HepG2 (cell line): ENCODE measurements at regions not wholly inside any gene's neighbourhood (a gene's known extent, or its start where the extent isn't known, plus 50 kb on each side); places are given as distances from the start of the nearest gene placed in this dataset.
"Not testable (repeated sequence)": the region's sequence is repeated elsewhere in the genome, so short reads cannot be mapped to it uniquely, and the experiment has no call there.

Experiments
- ATAC-seq: fragments of 200-7000 bp; cut with Tn5 transposase; 3 replicates; pipeline ENCODE4 v1.9.1; 2020; ENCODE audit warnings: mild to moderate bottlenecking, moderate library complexity
- BruUV-seq: library from RNA; stranded (reverse); fragments of 400-500 nt; replicated peaks from 2 replicates; lab custom pipeline; 2021; lab: Mats Ljungman, UMichigan
- CTCF ChIA-PET: fragments of 300-600 bp; formaldehyde crosslinking; extraction: SDS; loops from one replicate; lab custom pipeline; 2021; ENCODE audit warnings: low total read pairs, inconsistent platforms, low intra/inter-chr PET ratio; lab: Yijun Ruan, JAX
- POLR2A ChIA-PET: fragments of 350-600 bp; sonication (Branson Sonifier 250); formaldehyde crosslinking; loops from one replicate; lab custom pipeline; 2020; ENCODE audit warnings: antibody characterized with exemption, inconsistent platforms; lab: Yijun Ruan, JAX
- DNase-seq: peaks from one replicate; pipeline ENCODE4 v3.0.0-alpha.2; 2015; ENCODE audit warnings: low spot score
- FAIRE-seq: peaks from 3 replicates; lab custom pipeline; 2011; peaks lifted over from hg19 to GRCh38; lab: Jason Lieb, UNC
- H2AFZ ChIP-seq: one replicate; pipeline ENCODE4 v1.6.1; 2011; ENCODE audit warnings: low read length, inconsistent platforms
- H3K27ac ChIP-seq: fragments of 300-600 bp; 3 replicates; pipeline ENCODE4 v1.8.0; 2011; ENCODE audit warnings: mixed run types, mild to moderate bottlenecking, mixed read lengths, low read length, inconsistent platforms; ENCODE audit not compliant: insufficient read depth; ENCODE audit errors: extremely low read length
- H3K27me3 ChIP-seq, 2 experiments: fragments of 200-600 bp in 1 of 2; 2 replicates in 1 of 2; 3 replicates in 1 of 2; pipeline versions ENCODE4 v1.6.0 to v1.8.0; 2011; ENCODE audit warnings: low read length in 2 of 2, mild to moderate bottlenecking in 2 of 2, moderate library complexity in 2 of 2, inconsistent platforms in 1 of 2; ENCODE audit not compliant: insufficient read depth in 2 of 2, control insufficient read depth in 1 of 2
- H3K36me3 ChIP-seq, 2 experiments: fragments of 200-600 bp in 1 of 2; replicated peaks in 1 of 2; 2 replicates in 1 of 2; 3 replicates in 1 of 2; pipeline versions ENCODE4 v1.5.1 to v1.8.0; 2011; ENCODE audit warnings: low read length in 2 of 2, inconsistent platforms in 1 of 2; ENCODE audit not compliant: insufficient read depth in 2 of 2, control insufficient read depth in 1 of 2
- H3K4me1 ChIP-seq: 2 replicates; pipeline ENCODE4 v1.5.1; 2012; ENCODE audit warnings: low read length, inconsistent platforms; ENCODE audit not compliant: insufficient read depth
- H3K4me2 ChIP-seq: 2 replicates; pipeline ENCODE4 v1.6.0; 2011; ENCODE audit warnings: low read depth, low read length, inconsistent platforms
- H3K4me3 ChIP-seq, 3 experiments: fragments of 200-600 bp in 1 of 3; sonication (generic), shearing (Covaris generic) in 1 of 3; replicated peaks in 1 of 3; 2 replicates each; pipeline ENCODE4 v1.5.1; 2011 to 2016; ENCODE audit warnings: low read length in 3 of 3, inconsistent platforms in 2 of 3, low read depth in 2 of 3, mild to moderate bottlenecking in 2 of 3, control low read depth in 1 of 3, mixed read lengths in 1 of 3; ENCODE audit not compliant: insufficient read depth in 1 of 3
- H3K79me2 ChIP-seq: one replicate; pipeline ENCODE4 v1.6.1; 2011; ENCODE audit warnings: low read length, inconsistent platforms; ENCODE audit not compliant: insufficient read depth
- H3K9ac ChIP-seq: 2 replicates; pipeline ENCODE4 v1.6.0; 2011; ENCODE audit warnings: mild to moderate bottlenecking, low read depth, low read length, inconsistent platforms; ENCODE audit not compliant: insufficient read depth
- H3K9me3 ChIP-seq: 2 replicates; pipeline ENCODE4 v1.5.1; 2012; ENCODE audit warnings: mild to moderate bottlenecking, low read length
- H4K20me1 ChIP-seq: 2 replicates; pipeline ENCODE4 v1.6.0; 2011; ENCODE audit warnings: inconsistent platforms, mild to moderate bottlenecking, low read length, moderate library complexity; ENCODE audit not compliant: insufficient read depth
- HOXA7 ChIP-seq: sonication (generic); formaldehyde crosslinking; IDR thresholded peaks from 2 replicates; pipeline ENCODE4 v1.8.1; 2022; ENCODE audit warnings: mild to moderate bottlenecking, missing genetic modification reagents, moderate library complexity
- NFRKB ChIP-seq: fragments of 450-650 bp; IDR thresholded peaks from 2 replicates; pipeline ENCODE4 v1.6.1; 2017
- PCBP2 ChIP-seq: fragments of 200-400 bp; formaldehyde crosslinking; optimal IDR thresholded peaks from 2 replicates; pipeline ENCODE3; 2018; ENCODE audit warnings: low read length, low read depth; ENCODE audit not compliant: poor library complexity, severe bottlenecking
- TCF12 ChIP-seq, 2 experiments: fragments of 450-650 bp in 1 of 2; sonication (generic) in 1 of 2; formaldehyde crosslinking in 1 of 2; IDR thresholded peaks; 2 replicates each; pipeline versions ENCODE4 v1.6.1 to v1.8.0; 2017 to 2022; ENCODE audit warnings: antibody characterized with exemption in 1 of 2, mild to moderate bottlenecking in 1 of 2, missing genetic modification reagents in 1 of 2, moderate library complexity in 1 of 2
- ZFP90 ChIP-seq: sonication (generic); formaldehyde crosslinking; IDR thresholded peaks from 2 replicates; pipeline ENCODE4 v1.8.0; 2022; ENCODE audit warnings: missing genetic modification reagents, mild to moderate bottlenecking, inconsistent platforms, borderline replicate concordance
- ZNF564 ChIP-seq: sonication (generic); formaldehyde crosslinking; IDR thresholded peaks from 2 replicates; pipeline ENCODE4 v1.8.1; 2023; ENCODE audit warnings: mild to moderate bottlenecking, missing genetic modification reagents
- ZNF891 ChIP-seq: sonication (generic); formaldehyde crosslinking; IDR thresholded peaks from 2 replicates; pipeline ENCODE4 v1.5.0; 2020; ENCODE audit warnings: mild to moderate bottlenecking, missing genetic modification reagents
- WGBS: methylation state at CpG from one replicate; pipeline ENCODE4 v1.1.6; 2017; ENCODE audit warnings: low lambda C conversion rate; 5-methylcytosine and 5-hydroxymethylcytosine counted together
- in situ Hi-C: cut with HindIII; loops from 2 replicates; pipeline ENCODE4 v1.10.0; 2017; ENCODE audit warnings: low pct_unique_long_range_greater_than_20kb; ENCODE audit not compliant: extremely low pct_ligation_motif_present
- intact Hi-C: fragments of 100-400 bp; cut with micrococcal nuclease; formaldehyde crosslinking; loops from one replicate; pipeline ENCODE4 v1.10.0; 2022; ENCODE audit not compliant: unreplicated experiment
- TF ChIP-seq, protein P1 (sequence below): sonication (generic); formaldehyde crosslinking; IDR thresholded peaks from 2 replicates; pipeline ENCODE4 v1.8.0; 2022; ENCODE audit warnings: missing genetic modification reagents, mild to moderate bottlenecking, inconsistent platforms, borderline replicate concordance
- TF ChIP-seq, protein P2 (sequence below): sonication (generic); formaldehyde crosslinking; IDR thresholded peaks from 2 replicates; pipeline ENCODE4 v1.8.1; 2023; ENCODE audit warnings: mild to moderate bottlenecking, inconsistent platforms, moderate library complexity, missing genetic modification reagents, borderline replicate concordance
- TF ChIP-seq, protein P3 (sequence below): sonication (generic); formaldehyde crosslinking; IDR thresholded peaks from 2 replicates; pipeline ENCODE4 v1.4.0; 2020; ENCODE audit warnings: missing genetic modification reagents
- TF ChIP-seq, protein P4 (sequence below): sonication (generic); formaldehyde crosslinking; IDR thresholded peaks from 2 replicates; pipeline ENCODE4 v1.8.0; 2022; ENCODE audit warnings: low read depth, missing genetic modification reagents

DNA sequence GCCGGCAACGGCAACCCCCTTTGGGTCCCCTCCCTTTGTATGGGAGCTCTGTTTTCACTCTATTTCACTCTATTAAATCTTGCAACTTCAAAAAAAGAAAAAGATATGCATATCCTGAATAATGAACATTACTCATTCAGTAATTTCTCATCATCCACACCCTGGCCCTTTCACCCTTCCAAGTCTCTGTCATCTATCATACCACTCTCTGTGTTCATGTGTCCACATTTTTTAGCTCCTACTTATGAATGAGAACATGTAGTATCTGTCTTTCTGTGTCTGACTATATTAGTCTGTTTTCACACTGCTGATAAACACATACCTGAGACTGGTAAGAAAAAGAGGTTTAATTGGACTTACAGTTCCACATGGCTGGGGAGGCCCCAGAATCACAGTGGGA is 209.8 kb upstream of the DDHD1 start:
- POLR2A ChIA-PET: not testable (repeated sequence)

DNA sequence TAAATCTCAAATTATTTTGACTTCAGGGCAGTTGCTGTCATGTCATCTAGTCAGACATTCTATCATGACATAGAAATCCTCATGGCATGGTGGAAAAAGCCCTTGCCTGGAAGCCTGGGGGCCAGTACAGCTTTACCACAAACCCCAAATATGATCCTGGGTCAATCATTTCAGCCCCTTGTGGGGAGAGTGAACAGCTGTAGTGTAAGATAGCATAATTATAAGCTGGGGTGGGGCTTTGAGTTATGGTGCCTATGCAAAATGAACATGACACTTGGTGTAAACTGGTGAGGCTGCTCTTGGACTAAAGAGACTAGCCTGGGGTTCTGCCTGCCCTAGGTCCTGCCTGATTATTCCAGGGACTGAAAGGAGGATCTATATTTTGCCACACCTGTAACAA is 207.7 kb upstream of the DDHD1 start:
- Histone ChIP-seq H3K4me1 (no peaks in the 10 kb centered on the region), H3K27ac (no peak overlapping the region), H3K4me3 (no peak overlapping the region), H3K79me2 (no peaks in the 10 kb centered on the region), H3K4me2 (no peak overlapping the region), H4K20me1 (no peaks in the 10 kb centered on the region), H3K36me3 (no peaks in the 10 kb centered on the region), H3K27me3 (no peaks in the 10 kb centered on the region), H3K9me3 (no peaks in the 10 kb centered on the region), H3K9ac (no peak overlapping the region), H2AFZ (no peak overlapping the region)
- intact Hi-C loops: no loop called here
- FAIRE-seq: no peak
- CTCF ChIA-PET: no interaction called here
- in situ Hi-C loops: no loop called here
- BruUV-seq: no TSS peak
- ATAC-seq: no peak
- no peak for DNase-seq
- POLR2A ChIA-PET: no interaction called here
- TF ChIP-seq, protein P1, sequence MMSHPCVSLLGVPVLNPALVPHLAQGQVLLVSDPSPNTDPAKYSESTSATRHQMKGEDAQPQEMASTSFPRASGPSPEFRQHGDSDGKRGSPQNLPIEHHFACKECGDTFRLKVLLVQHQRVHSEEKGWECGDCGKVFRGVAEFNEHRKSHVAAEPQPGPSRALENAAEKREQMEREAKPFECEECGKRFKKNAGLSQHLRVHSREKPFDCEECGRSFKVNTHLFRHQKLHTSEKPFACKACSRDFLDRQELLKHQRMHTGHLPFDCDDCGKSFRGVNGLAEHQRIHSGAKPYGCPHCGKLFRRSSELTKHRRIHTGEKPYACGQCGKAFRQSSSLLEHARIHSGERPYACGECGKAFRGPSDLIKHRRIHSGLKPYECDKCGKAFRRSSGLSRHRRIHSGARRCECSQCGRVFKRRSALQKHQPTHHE: no peak
- TF ChIP-seq HOXA7 (no peak), ZNF564 (CRISPR knock-in tag) (no peak), ZNF891 (CRISPR knock-in tag) (no peak), PCBP2 (no peak), ZFP90 (no peak), TCF12 (IDR thresholded peaks at IDR 0.05) (no peak), TCF12 (CRISPR knock-in tag; IDR thresholded peaks at IDR 0.05) (no peak), NFRKB (no peak)
- TF ChIP-seq, protein P2, sequence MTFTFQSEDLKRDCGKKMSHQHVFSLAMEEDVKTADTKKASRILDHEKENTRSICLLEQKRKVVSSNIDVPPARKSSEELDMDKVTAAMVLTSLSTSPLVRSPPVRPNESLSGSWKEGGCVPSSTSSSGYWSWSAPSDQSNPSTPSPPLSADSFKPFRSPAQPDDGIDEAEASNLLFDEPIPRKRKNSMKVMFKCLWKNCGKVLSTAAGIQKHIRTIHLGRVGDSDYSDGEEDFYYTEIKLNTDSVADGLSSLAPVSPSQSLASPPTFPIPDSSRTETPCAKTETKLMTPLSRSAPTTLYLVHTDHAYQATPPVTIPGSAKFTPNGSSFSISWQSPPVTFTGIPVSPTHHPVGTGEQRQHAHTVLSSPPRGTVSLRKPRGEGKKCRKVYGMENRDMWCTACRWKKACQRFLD (CRISPR knock-in tag): no peak
- TF ChIP-seq, protein P3, sequence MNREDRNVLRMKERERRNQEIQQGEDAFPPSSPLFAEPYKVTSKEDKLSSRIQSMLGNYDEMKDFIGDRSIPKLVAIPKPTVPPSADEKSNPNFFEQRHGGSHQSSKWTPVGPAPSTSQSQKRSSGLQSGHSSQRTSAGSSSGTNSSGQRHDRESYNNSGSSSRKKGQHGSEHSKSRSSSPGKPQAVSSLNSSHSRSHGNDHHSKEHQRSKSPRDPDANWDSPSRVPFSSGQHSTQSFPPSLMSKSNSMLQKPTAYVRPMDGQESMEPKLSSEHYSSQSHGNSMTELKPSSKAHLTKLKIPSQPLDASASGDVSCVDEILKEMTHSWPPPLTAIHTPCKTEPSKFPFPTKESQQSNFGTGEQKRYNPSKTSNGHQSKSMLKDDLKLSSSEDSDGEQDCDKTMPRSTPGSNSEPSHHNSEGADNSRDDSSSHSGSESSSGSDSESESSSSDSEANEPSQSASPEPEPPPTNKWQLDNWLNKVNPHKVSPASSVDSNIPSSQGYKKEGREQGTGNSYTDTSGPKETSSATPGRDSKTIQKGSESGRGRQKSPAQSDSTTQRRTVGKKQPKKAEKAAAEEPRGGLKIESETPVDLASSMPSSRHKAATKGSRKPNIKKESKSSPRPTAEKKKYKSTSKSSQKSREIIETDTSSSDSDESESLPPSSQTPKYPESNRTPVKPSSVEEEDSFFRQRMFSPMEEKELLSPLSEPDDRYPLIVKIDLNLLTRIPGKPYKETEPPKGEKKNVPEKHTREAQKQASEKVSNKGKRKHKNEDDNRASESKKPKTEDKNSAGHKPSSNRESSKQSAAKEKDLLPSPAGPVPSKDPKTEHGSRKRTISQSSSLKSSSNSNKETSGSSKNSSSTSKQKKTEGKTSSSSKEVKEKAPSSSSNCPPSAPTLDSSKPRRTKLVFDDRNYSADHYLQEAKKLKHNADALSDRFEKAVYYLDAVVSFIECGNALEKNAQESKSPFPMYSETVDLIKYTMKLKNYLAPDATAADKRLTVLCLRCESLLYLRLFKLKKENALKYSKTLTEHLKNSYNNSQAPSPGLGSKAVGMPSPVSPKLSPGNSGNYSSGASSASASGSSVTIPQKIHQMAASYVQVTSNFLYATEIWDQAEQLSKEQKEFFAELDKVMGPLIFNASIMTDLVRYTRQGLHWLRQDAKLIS (CRISPR knock-in tag): no peak
- TF ChIP-seq, protein P4, sequence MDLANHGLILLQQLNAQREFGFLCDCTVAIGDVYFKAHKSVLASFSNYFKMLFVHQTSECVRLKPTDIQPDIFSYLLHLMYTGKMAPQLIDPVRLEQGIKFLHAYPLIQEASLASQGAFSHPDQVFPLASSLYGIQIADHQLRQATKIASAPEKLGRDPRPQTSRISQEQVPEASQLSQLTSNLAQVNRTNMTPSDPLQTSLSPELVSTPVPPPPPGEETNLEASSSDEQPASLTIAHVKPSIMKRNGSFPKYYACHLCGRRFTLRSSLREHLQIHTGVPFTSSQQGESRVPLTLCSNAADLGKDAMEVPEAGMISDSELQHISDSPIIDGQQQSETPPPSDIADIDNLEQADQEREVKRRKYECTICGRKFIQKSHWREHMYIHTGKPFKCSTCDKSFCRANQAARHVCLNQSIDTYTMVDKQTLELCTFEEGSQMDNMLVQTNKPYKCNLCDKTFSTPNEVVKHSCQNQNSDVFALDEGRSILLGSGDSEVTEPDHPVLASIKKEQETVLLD (CRISPR knock-in tag): no peak

More for the DNA sequence above, 209.8 kb upstream of the DDHD1 start:
- DNase-seq, FAIRE-seq, H3K27me3 ChIP-seq, H3K79me2 ChIP-seq, H3K9me3 ChIP-seq, ATAC-seq, in situ Hi-C loops, H3K4me2 ChIP-seq, H3K36me3 ChIP-seq, CTCF ChIA-PET, H2AFZ ChIP-seq, H3K4me1 ChIP-seq, H3K27ac ChIP-seq, intact Hi-C loops, H3K9ac ChIP-seq, H4K20me1 ChIP-seq, BruUV-seq, H3K4me3 ChIP-seq: not testable (repeated sequence)
- WGBS: 6% methylated on average over 2 of the region's 2 CpGs
